GM18861 (cell line): ENCODE measurements at regions not wholly inside any gene's neighbourhood (a gene's known extent, or its start where the extent isn't known, plus 50 kb on each side); places are given as distances from the start of the nearest gene placed in this dataset.
A peak's percentile ranks its signal among the peaks of the same experiment; 100 is the strongest.

Source experiments
- ATAC-seq: cut with Tn5 transposase; IDR thresholded peaks from one replicate; pipeline ENCODE4 v1.9.1; 2021; ENCODE audit not compliant: unreplicated experiment

DNA sequence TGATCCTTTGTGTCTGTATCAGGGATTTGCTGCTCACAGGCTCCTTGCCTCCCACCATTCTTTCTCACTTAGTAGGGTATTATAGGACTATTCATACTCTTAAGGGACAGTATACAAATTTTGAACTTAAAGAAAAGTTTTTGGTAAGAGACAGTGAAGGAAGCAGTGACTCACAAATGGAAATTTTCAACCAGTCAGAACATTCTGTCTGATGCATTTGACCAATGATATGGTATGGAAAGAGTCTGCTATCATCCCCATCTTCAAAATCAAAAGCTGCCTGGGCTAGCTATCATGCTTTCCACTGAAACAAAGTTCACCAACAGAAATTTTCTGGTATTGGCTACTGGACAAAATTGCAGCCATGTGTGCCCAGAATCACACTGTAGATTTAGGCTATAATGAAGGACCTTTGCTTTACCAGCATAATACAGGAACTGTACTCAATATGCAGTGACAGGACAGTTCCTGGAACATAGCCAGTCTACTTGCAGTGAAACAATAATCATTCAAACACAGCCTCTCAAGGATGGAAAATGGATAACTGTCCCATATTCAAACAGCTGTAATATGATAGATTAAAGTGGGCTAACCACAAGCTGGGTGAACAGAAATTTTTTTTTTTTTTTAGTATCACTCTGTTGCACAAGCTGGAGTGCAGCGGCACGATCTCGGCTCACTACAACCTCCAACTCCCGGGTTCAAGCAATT, 109.0 kb upstream of the ACSL4 start:
- ATAC-seq = no peak

DNA sequence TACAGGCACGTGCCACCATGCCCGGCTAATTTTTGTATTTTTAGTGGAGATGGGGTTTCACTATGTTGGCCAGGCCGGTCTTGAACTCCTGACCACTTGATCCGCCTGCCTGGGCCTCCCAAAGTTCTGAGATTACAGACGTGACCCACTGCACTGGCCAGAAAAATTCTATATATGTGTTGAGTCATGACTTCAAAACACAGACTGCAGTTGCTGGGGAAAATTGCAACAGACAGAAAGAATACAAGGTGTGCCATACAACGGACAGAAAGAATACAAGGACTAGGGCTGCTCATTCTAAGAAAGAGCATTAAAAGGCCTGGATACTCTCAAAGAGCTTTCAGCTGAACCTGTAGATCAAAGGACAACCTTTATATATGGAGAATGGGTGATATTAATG, 109.6 kb upstream of the ACSL4 start:
- no peak for ATAC-seq

GRCh38 chrX:109843963-109844751, 111.1 kb upstream of the ACSL4 start:
- no peak for ATAC-seq

DNA sequence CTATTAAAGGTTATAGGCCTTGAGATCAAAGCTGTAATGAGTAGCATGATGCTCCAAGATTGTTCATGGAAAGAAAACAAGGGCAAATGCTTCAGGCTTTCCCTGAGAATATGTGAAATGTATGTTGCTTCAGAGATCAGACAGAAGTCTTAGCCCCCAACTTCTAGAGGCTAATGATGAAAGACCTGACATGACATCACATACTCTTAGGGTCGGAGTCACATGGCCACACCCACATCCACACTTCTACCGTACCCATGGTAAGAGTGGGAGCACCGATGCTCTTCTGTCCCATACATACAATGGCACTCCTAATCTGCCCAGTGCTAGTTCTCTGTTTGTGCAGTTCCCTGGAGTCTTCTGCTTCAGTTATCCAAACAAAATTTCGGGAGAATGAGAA, 111.9 kb upstream of the ACSL4 start:
- ATAC-seq = no peak

- no peak for ATAC-seq
Measured at GRCh38 chrX:109845996-109846395, 112.9 kb upstream of the ACSL4 start.

- ATAC-seq = no peak
Measured at GRCh38 chrX:109847257-109848187, 114.5 kb upstream of the ACSL4 start.

DNA sequence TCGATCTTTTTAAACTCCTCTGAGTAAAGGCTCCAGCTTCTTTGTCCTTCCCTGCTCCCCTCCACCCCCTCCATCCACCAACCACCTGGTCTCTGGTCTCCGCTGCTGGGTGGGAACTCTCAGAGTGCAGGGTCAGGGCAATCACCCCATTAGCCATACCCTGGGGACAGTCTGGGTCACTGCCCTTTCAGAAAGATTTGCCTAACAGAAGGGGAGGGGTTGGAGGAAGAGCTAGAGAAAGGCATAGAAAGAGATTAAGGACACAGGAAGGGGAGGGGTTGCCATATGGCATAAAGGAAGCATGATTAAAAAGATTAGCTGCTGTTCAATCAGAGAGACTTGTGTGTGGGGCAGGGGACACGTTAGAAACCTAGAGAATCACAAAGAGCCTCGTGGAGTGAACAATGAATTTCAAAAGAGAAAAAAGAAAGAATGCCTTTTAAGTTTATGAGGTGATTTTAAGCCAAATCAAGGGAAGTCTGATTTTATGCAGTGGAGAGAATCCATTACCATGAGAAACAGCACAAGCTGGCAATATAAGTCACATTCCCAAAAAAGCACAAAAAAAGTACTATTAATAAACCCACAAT, 115.5 kb upstream of the ACSL4 start:
- ATAC-seq = peak; percentile 87

- no peak for ATAC-seq
Measured at GRCh38 chrX:109854096-109854495, 121.0 kb upstream of the ACSL4 start.

DNA sequence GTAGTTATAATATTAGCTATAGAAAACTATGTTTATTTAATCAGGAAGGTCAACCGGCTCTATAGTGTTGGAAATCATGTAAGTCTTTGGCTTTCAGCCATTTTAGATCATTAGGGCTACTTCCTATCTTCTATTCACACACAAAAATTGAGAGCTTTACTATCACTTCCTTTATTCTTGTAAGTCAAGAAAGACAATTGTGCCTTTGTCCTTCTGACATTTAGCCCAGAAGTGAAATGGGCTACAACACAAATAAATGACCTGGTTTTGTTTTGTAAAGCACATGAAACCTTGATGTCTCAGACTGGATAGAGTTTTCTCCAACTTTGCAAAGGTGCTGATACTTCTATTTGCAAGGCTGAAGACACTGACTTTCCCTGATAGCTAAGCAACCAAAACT, 122.4 kb upstream of the ACSL4 start:
- peak; percentile 80 for ATAC-seq

DNA sequence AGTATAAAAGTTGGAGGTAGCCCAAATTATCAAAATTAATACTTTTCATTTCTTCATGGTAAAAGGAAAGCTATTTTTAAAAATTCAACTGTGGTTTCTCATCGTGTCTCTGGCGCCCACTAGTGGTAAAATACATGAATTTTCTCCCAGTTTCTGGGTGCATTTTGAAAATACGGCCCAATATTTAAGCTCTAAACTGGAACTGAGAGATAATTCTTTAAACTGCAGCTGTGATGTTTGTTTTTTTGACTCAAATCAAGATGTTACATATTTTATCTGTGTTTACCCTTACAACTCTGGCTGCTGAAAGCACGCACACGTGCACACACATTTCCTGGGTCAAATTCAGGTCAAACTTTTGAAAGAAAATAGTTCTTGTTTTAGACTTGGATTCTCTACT, 123.9 kb upstream of the ACSL4 start:
- no peak for ATAC-seq

- no peak for ATAC-seq
Measured at GRCh38 chrX:109857584-109858228, 124.6 kb upstream of the ACSL4 start.

DNA sequence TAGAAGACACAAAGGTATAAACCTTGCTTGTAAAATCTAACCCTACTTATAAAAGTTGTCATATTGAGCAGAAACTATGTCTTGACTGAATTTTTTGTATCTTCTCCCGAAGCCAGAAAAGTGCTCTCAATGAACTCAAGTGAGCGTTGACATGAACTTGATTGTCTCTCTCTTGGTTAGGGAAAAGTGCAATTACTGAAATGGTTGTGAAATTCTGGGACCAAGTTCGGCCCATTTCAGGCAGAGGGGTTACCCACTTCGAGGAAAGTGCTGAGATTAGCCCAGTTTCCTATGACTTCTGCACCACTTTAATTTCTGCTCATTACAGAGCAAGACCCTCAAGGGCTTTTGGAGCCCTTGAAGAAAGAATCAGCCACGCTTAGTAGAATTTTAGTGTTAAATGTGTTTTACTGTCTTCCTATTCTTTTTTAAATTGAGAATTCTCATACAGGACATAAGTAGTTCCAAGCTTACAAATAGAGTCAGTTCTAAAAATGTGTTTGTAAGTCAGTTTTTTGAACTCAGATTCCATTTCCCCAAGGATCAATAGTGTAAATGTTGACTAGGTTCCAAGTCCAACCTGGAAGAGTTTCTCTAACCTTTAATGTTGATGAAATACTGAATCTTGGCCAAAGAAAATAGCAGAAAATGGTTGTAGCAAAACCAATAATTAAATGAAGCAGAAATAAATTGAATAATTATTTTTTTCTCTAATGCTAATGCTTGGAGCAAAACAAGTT, 125.7 kb upstream of the ACSL4 start:
- ATAC-seq = no peak

GRCh38 chrX:109859651-109860050, 126.6 kb upstream of the ACSL4 start:
- ATAC-seq = no peak

- ATAC-seq = no peak
Measured at GRCh38 chrX:109862433-109862832, 129.4 kb upstream of the ACSL4 start.

DNA sequence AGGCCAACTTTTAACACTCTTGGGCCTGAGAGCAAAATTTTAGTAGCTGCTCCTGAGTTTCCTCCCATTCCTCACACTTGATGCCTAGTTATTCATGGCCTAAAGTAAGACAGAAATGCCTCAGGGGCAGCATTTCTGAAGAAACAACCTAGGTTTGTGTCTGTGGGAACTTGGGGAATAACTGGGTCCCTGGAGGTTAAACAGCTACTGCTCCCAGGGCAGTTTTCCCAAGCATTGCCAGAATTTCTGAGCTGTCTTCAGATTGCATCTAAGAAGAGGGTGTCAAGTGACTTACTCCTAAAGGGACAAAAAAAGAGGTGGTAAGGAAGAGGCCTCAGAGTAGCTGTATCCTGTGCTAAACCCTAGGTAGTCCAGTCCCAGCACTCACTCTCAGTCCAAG, 130.8 kb upstream of the ACSL4 start:
- ATAC-seq = no peak

DNA sequence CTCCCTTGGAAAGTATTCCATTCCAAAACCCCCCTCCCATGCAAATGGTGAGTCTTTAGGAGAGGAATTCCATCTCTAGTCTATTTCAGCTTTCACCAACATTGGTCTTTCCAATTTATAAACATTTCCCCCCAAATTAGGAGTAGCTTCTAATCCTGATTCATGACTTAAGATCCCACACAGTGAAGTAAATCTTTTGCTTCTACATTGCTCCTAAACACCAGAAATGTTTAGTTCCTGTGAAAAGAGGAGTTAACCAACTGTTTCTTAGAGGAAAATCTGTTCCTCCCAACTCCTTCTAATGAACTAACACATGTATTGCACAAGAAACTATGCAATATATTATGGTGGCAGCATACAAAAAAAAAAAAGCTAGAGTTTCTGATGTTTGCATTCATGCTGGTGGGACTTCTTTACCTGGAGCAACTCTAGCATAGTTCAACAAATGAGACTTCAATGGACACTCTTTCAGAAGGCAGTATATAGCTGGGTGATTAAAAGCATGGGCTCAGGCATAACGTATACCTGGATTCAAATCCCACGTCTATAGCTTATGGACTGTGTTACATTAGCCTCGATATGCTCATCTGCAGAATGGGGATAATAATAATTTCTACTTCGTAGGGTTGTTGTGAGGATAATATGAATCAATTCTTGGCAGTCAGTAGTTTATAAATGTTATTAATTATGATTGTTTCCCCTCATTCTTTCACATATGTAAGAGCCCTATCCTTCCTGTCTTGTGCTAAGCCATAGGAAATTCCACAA, 131.6 kb upstream of the TMEM164 start:
- ATAC-seq = no peak

DNA sequence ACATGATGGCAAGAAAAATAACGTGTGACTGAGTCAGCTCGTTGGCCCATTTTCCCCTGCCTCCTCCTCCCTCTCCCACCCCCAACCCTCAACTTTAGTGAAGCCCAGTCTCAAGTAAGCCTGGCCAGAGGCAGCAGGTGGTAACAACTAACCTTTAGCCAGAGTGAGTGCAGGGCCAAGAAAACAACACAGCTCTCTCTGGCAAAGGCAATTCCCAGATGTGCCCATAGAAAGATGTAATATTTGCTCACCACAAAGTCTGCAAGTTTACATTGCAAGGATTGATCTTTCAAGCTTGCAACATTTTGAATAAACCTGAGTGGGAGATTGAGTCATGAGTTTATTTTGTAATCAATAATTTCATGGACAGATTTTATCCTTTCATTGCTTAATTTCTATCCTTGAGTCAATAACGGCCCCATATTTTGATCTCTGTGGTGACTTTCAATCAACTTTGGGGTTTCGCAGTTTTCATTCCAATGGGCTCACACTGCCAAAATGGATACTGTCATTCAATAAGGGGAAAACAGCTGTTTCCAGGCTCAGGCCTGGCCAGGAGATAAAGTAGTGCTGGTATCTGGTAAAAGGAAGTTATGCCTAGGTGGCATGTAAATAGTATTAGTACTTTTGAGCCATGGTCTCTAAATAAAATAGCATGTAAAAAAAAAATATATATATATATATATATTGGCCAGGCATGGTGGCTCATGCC, 130.7 kb upstream of the TMEM164 start:
- no peak for ATAC-seq

DNA sequence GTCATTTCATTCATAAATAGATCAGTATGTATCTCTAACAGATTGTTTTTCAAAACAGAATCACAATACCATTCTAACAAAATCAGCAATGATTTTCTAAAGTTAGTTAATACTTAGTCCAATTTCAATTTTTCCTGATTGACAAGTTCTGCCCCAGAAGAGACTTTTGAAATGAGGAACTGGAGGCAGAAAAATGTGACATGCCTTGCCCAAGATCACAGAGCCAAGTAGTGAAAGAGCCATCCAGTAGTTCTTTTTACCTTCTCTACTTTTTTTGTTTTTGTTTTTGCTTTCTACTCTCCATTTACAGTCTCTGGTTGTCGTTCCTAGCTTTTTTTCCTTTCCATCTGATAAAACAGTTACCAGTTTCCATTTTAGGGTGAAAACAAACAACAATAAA, 129.3 kb upstream of the TMEM164 start:
- no peak for ATAC-seq

DNA sequence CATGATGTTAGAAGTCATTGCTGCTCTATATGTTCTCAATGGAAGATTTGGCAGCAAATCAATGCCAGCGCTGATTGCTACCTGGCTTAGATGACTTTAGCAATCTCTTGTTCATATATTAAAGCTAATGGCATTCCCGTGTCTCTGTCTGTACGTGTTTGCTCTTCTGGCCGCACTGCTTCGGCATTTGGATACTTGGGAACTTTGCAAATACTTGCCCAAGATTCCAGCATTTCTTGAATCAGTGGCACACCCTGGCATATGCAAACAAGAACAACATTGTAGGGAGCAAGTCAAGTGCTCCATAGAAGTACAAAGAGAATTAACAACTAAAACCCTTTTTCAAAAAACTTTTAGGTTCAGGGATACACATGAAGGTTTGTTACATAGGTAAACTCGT, 128.9 kb upstream of the TMEM164 start:
- ATAC-seq = no peak
